Activated T-cell treated with anti-CD3 and anti-CD28 coated beads, Interleukin-2, amount 50 U/mL, for 48 hours (primary cell): ENCODE measurements at regions not wholly inside any gene's neighbourhood (a gene's known extent, or its start where the extent isn't known, plus 50 kb on each side); places are given as distances from the start of the nearest gene placed in this dataset.
"Not testable (repeated sequence)": the region's sequence is repeated elsewhere in the genome, so short reads cannot be mapped to it uniquely, and the experiment has no call there.

Experiments used
- DNase-seq, 2 experiments: peaks; one replicate each; pipeline ENCODE4 v3.0.0-alpha.2; 2020

DNA sequence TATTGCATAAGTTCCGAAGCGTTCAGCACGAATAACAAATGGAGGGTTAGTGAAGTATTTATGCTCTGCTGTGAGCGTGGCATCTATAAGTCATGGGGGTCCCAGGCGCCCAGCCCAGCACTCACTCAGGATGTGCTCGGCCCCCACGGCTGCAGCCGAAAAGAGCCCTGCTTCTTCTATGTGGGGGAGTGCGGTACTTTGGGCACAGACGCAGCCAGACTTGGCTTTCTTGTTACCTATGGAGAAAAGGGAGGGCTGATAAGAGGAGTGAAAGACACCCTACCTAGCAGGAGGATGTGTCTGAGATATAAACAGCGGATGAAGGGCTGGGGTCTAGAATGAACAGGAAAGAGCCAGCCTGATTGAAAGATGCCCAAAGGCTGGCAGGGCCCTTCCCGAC is 51.4 kb downstream of the MRPL36 start:
- DNase-seq: no peak

DNA sequence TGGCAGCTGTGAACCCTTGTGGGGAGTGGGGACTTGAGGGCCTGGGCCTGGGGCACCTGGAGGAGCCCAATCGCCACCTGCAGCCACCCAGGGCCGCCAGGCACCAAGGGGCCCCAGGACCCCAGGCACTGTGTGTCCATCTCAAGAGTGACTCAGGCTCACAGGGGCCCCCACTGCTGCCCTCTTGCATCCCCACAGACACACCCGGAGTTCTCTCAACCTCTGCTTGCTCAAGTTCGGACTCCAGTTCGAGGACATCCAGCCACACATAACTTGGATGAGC is 51.9 kb downstream of the MRPL36 start:
- DNase-seq: no peak

DNA sequence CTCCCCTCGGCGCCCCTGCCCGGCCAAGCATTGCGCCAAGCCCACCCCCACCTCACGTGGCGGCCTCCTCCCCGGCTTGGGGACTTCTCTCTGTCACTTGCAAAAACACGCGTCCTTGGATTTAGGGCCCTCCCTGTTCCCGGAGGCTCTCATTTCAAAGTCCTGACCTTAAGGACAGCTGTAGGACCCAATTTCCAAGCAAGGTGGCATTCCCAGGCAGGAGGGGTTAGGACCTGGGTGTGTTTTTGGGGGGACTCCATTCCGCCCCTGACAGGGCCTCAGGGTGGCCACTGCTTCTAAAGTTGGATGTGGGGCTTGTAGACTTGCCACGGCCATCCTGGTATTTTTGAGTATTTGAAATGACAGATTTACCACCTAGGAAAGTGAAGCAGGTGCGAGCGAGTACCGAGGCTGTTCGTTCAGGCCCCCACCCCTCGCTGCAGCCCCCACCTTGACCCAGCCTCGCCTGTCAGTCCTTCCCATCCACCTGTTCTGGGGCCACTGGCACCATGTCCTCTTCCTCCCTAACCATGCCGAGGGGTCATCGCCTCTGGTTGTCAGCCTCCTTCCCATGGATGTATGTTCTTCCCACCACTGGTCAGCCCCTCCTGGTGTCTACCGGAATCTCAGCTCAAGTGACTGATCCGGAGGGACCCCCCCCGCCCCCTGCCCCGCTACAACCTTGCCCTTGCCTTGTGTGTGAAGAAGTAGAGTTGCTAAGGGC is 52.4 kb downstream of the MRPL36 start:
- DNase-seq: no peak

DNA sequence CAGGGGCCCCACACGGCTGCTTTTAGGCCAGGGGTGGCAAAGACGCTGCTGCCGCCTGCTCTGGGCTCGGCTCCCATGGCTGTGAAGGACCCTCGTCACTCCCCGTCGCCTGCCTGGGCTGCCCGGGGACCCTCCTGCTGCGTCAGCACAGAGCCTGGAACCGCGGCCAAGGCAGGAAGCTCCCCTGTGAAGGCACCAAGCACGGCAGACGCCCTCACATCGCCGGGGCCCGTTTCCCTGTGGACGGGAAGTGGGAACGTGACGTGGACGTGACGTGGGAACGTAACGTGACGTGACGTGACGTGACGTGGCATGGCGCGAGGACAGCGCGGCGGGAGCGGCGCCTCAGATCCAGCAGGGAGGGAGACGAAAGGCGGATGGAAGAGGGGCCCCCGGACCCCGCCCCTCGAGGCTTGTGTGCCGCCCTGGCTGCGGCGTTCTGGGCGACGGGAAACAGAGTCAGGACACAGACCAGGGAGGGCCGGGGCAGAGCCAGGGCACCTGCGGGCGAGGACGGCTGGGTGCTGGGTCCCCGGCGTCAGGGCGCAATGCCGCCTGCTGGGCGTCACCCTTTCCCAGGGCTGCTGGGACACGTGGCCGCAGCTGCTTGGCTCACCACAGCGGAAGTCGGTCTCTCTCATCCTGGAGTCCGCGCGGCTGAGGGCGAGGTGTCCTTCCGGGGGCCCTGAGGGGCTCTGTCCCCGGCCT is 53.1 kb downstream of the MRPL36 start:
- DNase-seq: no peak

DNA sequence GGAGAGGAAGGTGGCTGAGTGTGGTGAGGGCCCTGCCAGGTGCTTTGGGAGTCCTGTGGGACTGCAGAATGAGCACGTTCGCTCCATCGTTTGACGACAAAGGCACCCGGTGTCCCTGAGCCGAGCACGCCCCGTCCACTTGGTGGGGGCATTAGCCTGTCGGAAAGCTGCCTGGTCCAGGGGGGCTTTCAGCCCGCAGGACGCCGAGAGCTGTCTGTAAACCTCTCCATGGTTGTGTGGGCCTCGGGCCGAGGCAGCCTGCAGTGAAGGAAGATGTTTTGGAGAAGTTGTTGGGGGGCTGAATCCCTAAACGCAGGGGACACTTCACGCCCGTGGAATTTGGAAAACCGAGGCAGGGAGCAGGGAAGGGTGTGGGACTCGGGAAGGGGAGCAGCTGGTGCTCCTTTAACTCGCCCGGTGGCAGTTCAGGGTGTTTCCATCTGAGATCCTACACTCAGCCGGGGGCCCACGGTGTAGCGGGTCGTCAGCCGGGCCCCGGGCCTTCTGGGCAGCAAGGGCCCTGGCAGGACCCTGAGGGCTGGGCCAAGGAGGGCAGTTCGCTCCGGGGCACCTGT is 53.8 kb downstream of the MRPL36 start:
- no peak for DNase-seq

DNA sequence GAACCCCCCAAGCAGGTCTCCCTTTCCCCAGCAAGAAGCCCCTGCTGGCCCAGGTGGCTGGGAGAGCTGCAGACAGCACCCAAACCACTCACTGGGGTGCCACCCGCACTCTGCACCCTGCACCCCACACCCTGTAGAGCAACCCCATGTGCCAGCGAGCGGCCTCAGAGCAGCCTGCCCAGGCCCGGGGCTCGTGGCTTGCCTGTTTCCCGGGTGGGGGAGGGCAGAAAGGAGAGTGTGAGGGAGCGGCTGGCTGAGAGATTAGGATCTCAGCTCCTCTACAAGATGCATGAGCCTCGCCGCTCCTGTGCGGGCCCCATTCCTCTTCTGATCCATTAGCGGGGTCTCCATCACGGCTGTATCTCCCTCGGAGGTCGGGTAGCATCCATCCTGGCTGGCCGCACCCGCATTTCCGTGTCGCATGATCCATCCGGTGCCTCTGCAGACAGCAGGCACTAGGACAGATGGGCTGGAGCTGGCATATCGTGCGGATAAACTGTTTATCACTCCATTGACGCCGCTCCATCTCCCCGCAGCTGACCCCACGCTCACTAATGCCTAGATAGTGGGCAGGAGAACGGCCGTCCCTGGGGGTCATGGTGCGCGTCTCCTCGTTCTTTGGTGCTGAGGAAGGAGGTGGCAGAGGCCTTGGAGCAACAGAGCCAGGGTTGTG is 54.4 kb downstream of the MRPL36 start:
- DNase-seq: no peak

DNA sequence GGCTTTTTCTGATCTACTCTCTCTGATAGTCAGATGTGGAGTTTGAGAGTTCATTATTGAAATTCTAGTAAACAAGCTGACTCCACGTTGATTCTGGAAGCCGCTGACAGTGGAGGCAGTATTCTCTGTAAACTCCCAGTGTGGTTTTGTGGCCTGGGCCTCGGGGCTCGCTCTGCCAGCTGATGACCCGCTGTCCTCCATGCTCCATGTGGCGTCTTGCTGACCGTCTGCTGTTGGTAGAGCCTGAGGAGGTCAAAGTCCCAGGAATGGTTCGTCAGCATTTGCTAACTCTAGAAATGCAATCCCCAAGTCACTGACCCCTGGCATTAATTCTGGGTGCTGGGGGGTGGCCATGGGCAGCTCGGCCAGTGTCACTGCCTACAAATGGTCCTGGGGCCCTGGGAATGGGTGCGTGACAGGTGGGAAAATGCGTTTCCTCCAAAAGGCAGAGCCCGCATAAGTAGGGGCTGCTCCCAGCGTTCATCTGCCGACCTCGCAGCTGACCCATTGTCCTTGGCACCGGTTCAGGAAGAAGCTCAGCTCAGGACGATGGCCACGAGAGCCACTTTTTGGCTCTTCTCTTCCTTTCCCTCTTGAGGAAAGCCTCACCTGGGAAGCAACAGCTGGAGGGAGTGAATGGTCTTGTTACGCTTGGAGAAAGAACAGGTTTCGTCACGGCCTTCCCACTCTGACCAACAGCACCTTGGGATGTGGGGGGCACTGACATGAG is 55.1 kb downstream of the MRPL36 start:
- DNase-seq: no peak

DNA sequence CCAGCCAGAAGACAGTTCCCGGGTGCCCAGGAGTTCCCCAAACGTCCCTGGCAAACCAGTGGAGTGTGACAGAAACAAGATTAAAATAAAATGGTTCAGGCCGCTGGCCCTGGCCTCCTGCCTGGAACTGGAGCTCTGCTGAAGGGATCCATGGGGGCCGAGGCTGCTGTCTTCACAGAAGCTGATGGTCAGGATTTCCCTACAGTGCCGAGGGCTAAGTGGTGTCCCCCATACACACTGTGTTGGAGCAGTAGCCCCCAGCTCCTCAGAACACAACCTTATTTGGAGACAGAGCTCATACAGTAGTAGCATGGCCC is 55.9 kb downstream of the MRPL36 start:
- no peak for DNase-seq

DNA sequence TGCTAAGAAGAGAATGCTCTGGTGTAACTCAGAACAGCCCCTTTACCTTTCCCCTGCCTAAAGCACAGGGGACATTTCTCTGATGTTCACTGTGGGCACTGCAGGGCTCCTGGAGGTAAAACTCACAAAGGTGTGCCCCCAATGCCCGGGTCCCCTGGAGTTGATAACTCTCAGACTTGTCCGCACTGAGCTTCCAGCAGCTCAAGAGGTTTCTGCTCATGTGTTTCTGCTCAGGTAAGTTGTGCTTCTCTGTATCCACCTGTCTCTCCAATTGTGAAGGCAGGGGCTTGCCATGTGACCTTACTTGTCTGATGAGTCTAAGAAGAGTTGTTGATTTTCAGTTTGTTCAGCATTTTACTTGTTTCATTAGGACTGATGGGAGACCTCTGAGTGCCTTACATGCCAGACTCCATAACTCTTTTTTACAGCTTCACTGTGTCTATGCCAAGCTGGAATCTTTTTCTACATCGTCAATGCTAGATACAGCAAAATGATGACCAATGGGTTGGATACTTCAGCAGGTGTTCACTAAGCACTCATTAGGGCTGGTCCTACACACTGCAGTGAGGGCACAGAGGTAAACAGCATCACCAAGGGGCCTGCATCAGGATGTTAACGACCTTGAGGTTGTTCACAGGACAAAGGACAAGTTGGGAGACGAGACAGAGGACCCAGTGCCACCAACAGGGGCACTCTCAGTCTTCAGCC is 56.4 kb downstream of the MRPL36 start:
- no peak for DNase-seq

DNA sequence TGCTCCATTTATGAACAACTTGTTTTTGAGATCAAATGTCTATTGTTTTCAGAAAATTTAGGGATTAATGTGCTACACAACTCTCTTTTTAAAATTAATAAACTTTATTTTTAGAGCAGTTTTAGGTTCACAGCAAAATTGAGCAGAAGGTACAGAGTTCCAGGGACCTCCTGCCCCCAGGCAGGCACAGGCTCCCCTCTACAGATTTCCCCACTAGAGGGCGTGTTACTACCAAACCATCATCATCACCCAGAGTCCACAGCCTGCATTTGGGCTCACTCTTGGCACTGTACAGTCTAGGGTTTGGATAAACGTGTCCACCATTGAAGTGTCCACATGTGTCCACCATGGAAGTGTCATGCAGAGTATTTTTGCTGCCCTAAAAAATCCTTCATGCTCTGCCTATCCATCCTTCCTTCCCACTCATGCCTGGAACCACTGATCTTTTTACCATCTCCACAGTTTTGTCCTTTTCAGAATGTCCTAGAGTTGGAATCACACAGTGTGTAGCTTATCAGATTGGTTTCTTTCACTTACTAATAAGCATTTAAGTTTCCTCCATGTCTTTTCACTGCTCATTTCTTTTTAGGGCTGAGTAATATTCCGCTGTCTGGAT is 61.7 kb downstream of the MRPL36 start:
- DNase-seq: peak; percentile 49 to 55

DNA sequence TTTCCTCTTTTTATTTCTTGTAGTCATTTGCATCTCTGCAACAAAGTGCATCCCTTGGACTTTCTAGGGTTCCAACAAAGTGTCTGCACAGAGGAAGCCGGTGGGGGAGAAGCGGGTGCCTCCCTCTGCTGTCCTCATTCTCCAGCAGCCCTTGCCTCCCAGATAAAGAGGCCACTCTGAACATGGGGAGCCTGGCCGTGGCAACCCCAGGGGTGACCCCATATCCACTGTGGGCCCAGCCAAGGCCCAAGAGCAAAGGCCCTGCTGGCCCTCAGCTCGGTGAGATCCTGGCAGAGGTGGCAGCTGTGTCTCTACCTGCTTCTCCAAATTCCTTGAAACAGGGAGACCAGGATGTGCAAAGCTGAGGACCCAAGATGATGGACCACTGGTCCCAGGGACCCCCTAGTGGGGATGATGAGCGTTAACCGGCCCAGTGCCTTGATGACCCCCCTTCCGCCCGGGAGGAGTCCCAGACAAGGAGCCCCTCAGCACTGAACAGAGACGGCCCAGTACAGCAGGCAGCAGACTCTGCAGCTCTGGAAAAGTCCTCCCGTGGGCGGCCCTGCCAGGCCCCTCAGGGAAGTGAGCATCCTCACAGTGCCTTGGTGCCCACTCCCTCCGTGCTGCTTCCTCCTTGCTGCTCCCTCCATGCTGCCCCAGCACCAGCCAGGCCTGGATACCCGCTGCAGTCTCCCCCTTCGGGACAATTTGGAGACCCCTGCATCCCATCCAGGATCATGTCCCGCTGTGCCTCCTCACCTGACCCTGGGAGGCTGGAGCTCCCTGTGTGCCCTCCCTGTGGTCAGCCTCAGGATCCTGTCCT is 62.5 kb downstream of the MRPL36 start:
- DNase-seq: no peak

DNA sequence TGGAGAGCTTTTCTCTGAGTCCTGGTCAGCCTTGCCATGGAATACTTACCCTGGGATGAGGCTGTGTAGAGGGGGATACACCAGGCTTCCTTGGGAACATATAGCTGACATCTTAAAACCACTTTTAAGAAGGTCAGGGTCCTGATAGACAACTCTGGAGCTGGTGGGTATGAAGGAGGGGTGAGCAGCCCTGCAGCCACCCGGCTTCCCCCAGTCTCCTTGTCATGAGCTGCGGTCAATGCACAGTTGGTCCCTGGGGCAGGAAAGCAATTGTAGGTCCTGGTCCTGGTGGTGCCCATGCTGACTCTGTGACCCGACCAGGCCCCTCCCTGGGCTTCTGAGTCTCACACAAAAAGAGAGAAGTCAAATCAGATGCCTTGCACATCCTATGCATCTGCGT is 63.6 kb downstream of the MRPL36 start:
- no peak for DNase-seq

DNA sequence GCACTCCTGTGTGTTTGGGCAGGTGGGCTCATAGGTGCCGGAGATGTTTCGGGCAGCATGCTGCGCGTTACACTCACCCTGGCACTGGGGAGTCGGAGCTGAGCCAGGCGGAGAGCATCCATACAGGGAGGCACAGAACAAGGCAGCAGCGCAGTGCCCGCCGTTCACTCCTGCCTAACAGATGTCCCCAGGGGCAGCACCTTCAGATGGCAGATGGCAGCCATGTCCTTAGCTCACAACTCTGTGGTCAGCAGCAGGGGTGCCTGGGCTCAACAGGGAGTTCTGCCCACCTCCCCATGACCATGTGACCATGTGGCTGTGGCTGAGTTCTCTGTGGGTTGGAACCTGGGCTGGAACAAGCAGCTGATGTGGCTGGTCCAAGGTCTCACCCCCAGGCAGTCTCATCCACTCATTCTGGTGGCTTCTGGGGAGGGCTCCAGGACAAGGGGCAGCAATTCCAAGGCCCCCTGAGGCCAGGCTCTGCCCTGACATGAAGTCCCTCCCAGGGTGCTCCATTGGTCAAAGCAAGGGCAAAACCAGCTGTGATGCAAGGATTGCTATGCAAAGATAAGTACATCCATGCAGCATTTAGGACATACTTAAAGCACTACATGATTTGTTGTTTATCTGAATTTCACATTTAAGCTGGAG is 64.2 kb downstream of the MRPL36 start:
- peak in 1 of 2 experiments; percentile 11 for DNase-seq

DNA sequence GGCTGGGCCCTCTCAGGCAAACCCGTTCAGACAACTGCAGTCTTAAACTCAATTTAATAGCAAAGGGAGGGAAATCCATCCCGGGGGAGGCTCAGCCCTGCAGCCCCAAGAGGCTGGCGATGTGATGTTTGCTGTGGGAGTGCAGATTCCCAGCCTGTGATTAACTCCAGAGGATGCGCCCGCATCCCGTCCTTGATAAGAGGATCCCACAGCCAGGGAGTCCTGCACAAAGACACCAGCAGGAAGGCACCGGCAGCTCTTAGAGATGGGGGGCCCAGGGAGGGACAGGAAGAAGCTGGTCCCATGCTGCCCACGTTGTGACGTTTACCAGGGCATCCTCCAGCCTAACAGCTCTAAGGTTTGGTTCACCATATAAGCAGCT is 64.7 kb downstream of the MRPL36 start:
- DNase-seq: no peak

DNA sequence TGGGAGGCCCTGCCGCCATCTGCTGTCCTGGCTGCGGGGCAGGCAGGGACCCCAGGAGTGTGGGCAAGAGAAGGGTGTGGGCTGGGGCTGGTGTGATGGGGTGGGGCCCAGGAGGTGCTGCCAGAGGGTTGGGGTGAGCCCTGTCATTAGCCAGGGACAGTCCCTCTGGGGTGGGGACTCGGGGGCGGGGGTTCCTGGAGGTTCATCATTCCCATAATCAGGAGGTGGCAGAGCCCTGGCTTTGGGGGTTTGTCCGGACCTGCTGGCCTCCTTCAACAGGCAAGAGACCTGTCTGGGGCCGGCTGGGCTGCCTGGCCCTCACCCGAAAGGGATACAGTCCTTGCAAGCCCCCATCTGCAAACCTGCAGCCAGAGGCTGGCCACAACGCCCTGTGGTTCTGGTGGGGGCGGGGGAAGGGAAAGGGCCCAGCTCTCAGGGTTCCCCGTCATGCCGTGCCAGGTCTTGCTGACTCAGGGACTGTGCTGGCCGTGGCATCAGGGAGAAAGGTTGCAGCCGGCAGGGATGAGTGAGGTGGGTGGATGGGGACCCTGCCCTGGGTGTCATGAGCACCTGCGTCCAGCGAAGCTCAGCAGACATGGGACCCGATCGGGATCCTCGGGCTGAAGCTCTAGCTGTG is 65.2 kb downstream of the MRPL36 start:
- DNase-seq: no peak

DNA sequence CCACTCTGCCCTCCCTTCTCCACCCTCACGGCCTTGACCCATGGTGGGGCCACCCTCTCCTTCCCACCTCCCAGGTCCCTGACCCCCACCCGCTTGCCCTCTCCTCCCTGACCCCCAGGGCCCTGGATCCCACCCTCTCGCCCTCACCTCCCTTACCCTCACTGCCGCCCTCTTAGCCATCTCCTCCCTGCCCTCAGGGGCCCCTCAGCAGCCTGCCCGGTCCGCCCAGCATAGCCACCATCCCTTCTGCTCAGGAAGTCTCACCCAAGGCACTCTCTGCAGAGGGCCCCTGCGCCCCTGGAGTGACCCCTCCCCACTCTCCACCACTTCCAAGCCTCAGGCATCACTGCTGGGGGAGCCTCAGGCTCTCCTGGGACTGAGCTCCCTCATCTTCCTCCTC is 66.3 kb downstream of the MRPL36 start:
- DNase-seq: peak in 1 of 2 experiments; percentile 7

DNA sequence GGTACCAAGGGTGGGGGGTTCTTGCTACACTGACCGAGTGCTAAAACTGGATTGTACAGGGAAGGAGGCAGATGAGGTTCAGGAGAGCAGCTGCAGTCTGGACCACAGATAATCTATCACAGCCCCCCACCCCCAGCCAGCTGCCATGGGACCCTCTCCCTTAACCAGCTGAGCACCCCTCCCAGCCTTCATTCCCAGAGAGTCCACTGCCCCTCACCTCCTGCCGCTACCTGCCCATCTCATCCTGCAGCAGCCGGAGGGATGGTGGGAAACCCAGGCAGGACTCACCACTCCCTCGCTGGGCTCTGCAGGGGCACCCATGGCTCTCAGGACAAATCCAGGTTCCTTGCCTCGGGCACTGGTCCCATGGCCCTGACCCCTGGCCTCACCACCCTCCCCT is 66.7 kb downstream of the MRPL36 start:
- no peak for DNase-seq

DNA sequence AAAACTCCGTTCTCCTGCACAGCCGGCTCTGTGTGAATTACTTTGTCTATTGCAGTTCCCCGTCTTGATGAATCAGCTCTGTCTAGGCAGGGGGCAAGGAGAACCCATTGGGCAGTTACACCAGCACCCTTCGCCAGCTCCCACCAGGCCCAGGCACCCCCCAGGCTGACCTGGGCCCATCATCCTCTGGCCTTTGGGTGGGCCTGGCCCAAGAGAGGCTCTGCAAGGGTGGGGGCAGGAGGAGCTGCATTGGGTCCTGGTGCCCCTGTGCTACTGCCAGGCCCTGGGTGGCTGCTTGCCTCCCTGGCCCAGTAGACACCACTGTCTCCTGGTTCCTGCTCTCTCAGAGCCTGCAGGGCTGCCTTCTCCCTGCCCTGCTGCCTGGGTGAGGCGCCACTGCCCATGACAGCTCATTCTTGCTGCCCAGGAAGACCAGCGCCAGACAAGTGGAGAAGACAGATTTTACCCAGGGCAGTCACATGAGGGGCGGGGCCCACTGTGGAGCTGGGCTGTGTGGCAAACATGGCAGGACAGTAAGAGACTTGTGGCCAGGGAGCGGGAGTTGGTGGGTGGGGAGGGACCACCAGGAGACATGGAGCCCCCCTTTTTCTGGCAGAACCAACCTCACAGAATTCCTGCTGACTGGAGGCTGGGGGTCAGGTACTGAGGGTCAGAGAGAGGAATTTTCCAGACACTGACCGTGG is 67.2 kb downstream of the MRPL36 start:
- peak in 1 of 2 experiments; percentile 1 for DNase-seq

DNA sequence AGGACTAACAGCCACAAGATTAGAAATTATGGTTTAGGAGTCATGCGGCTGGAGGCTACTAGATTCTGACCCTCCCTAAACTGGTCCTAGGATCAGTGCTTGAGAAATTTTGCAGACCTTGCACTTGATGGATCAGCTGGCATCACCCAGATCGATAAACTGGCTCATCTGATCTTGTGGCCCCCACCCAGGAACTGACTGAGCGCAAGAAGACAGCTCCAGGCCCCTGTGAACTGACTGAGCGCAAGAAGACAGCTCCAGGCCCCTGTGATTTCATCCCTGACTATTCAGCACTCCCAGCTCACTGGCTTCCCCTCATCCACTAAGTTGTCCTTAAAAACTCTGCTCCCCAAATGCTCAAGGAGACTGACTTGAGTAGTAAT is 67.8 kb downstream of the MRPL36 start:
- not testable (repeated sequence) for DNase-seq
